ENCODE measurements at regions not wholly inside any gene's neighbourhood (a gene's known extent, or its start where the extent isn't known, plus 50 kb on each side); places are given as distances from the start of the nearest gene placed in this dataset.
"Not testable (repeated sequence)": the region's sequence is repeated elsewhere in the genome, so short reads cannot be mapped to it uniquely, and the experiment has no call there.

DNA sequence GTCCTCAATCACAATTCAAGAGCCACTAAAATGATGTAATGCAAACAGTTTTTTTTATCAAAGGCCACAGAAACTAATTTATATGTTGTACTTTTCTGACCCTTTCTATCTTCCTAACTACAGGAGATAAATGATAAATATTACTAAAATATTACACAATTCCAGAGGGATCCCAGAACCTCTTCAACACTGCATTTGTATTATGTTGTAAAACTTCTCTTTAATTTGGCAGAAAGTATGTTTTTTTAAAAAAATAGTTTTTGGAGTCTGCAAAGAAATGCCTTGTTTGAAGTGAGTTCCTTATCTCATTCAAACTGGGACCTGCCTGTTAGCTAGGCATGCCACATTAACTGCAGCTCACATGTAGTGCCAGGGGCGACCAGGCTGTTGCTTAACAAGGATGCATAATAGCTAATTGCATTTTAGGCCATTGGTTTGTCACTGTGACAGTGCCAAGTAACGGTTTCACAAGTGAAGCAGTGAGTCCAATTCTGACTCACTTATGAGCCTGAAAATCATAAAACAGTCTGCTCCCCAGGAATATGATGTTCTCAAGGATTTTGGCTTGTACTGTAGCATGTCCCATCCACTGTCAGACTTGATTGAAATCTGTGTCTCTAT lies 266.9 kb downstream of the KTN1 start:
- no peak for DNase-seq (ENCODE audit: low spot score)

DNA sequence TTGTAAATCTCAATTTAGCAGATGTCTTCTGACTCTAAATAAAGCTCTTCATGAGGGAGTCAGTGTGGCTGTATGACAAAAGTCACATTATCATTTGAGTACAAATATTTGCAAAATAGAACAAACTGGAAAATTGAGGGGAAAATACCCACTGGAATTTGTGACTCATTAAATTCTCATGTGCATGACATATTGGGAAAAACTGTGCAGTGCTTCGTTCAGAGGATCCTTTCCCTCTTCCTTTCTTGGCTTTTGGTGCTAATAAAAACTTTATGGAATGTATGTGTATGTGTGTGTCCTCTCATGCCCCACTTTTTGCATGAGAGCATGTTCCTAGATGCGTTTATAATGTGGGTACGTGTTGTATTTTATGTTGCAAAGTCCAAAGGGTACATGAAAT lies 267.8 kb downstream of the KTN1 start:
- no peak for DNase-seq (ENCODE audit: low spot score)

DNA sequence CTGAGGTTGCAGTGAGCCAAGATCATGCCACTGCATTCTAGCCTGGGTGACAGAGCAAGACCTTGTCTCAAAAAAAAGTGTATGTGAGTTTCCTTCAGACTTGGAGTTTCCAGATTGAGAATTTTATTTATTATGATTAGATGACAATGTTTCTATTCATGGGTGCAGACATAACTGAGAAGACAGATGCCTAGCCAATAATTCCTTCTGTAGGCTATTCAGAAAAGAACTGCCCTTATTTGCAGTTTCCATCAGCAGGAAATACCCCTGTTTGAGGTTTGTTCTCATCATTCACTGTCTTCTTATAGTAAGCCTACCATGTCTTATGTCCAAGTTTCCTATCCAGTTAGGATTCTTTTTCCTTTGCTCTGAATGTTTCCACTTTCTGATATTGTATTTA lies 269.0 kb downstream of the KTN1 start:
- no peak for DNase-seq (ENCODE audit: low spot score)

DNA sequence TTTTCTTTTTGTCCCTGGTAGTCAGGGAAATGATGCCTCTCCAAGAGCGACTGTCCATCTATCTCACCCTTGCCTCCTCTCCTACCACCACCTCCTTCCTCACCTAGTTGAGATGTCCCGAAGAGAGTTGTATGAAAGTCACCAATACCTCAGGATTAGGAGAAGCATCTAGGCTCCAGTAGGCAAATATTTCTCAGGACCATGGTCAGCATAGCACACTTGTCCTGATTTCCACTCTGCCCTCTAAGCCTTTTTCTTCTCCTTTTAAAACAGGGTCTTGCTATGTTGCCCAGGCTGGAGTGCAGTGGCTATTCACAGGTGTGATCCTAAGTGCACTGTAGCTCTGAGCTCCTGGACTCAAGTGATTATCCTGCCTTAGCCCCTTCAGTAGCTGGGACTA lies 268.4 kb upstream of the PELI2 start:
- no peak for DNase-seq (ENCODE audit: low spot score)

DNA sequence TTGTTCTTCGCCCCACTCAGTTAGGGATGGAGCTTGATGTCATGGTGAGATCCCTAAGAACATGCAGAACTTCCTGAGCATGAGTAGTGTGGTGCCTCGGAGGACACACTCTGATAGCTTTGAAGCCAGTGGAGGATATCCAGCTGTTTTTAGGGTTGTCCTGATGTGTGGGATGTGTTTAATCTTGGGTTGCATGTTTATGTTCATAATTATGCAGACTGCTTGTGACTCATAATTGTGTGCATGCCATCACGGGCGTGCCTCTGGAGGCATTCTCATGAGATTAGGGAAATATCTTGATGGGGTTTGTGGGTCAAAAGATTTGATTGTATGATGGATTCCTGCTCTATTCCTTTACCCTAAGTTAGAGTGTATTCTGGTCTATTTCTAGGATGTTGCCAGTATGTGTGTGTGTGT lies 267.4 kb upstream of the PELI2 start:
- no peak for DNase-seq (ENCODE audit: low spot score)

DNA sequence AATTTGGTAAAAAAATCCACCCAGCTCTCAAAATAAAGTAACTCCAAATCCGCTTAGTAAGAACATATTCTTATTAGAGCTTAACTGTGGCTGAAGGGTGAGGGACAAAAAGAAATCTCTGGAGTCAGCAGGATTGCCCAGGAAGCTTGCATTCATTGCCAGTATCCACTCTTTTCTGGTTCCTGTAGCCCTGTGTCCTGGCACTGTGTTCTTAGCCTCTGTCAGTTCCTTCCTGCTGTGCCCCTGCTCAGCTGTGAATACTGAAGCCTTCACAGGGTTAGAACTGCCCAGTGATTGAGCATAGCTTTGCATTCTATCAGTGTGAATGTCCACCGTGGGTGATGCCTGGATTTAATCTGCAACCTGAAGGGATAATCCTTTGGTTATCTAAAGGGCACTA lies 266.9 kb upstream of the PELI2 start:
- DNase-seq (ENCODE audit: low spot score) = no peak

DNA sequence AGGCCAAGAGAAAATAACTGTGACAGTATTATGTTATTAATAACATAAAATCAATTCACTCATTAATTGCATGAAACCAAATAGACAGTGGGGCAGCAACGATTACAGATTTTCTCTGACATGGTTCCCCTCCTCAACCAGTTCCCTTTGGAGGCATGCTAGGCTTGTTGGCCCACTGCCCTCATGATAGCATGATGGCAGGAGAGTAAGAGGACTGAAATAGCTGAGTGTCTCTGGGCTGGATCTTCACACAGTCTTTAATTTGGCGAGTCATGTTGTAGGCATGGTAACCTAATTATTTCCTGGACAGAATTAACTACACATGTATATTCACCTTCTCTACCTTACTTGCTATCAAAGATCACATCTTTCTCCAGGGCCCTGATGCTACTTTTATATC lies 266.2 kb upstream of the PELI2 start:
- no peak for DNase-seq (ENCODE audit: low spot score)

DNA sequence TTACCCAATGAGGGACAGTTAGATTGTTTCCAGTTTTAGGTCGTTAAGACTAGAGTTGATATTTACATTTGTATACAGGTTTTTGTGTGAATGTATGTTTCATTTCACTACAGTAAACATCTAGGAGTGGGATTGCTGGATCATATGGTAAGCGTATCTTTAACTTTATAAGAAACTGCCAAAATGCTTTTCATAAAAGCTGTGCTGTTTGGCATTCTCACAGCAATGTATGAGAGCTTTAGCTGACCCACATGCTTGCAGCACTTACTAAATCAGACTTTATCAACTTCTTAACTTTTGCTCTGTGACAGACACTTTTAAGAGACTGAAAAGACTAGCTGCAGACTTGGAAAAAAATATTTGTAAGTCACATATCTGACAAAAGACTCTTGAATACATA lies 262.5 kb upstream of the PELI2 start:
- DNase-seq (ENCODE audit: low spot score) = no peak

DNA sequence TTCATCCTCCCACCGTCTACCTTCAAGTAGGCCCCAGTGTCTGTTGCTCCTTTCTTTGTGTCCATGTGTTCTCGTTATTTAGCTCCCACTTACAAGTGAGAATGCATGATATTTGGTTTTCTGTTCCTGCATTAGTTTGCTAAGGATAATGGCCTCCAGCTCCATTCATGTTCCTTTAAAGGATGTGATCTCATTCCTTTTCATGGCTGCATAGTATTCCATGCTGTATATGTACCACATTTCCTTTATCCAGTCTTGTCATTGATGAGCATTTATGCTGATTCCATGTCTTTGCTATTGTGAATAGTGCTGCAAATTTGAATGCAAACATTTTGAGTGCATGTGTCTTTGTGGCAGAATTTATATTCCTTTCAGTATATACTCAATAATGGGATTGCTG lies 259.6 kb upstream of the PELI2 start:
- DNase-seq (ENCODE audit: low spot score) = no peak

DNA sequence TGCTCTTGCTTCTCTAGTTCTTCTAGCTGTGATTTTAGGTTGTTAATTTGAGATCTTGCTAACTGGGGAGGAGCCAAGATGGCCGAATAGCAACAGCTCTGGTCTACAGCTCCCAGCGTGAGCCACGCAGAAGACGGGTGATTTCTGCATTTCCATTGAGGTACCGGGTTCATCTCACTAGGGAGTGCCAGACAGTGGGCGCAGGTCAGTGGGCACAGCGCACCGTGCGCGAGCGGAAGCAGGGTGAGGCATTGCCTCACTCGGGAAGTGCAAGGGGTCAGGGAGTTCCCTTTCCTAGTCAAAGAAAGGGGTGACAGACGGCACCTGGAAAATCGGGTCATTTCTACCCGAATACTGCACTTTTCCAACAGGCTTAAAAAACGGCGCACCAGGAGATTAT lies 256.6 kb upstream of the PELI2 start:
- DNase-seq (ENCODE audit: low spot score) = not testable (repeated sequence)

DNA sequence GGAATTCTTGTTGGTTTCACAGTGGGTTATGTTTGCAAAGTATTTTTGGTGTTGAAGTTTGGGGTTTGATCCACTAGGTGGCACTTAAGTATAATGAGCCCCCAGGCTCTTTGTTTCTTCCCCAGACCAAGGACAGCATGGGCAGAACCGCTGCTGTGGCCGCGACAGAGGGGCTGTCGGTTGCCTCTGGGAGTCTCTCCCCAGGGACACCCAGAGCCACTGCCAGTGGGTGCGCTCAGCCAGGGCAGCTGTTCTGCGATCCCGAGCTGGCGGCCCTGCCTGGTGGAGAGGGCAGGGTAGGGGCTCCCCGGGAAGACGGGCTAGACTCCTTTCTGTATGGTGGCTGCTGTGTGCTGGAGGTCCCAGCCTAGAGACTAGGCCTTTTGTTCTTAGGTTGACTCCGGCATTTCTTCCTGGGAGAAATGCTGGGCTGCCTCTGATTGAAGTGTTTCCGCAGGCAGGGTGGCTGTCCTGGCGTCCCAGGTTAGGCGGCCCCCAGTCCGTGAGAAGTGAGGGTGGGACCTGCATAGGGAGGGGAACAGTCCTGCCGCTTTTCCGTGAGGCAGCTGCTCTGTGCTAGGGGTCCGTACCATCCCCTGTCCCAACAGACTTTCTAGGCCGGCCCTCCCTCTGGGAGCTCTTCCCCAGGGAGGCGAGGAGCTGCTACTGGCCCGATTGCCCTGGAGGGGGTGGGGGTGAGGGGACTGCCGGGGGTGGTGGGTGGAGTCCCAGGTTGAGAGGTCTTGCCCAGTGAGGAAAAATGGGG lies 253.1 kb upstream of the PELI2 start:
- no peak for DNase-seq (ENCODE audit: low spot score)

DNA sequence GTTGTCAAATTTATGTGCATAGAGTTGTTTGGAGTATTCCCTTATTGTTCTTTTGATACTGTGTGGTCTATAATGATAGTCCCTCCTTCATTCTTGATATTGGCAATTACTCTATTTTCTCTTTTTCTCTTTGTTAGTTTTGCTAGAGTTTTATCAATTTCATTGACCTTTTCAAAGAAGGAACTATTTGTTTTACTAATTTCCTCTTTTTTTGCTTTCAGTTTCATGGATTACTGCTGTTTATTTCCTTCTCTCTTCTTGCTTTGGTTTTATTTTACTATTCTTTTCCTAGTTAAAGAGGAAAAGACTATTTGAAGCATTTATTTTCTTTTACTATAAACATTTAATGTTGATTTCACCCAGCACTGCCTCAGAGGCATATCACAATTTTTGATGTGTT lies 250.9 kb upstream of the PELI2 start:
- DNase-seq (ENCODE audit: low spot score) = no peak

DNA sequence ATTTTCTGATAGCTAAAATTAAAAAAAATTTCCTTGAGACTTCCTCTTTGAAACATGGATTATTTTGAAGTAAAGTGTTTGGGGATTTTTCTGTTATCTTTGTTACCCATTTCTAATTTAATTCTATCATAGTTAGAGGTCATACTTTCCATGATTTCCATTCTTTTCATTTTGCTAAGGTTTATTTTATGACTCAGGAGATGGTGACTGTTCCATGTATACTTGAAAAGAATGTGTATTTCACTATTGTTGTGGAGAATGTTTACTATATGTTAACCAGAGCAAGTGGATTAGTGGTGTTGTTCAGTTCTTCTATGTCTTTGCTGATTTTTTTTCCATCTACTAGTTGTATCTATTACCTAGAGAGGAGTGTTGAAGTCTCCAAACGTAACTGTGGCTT lies 250.5 kb upstream of the PELI2 start:
- no peak for DNase-seq (ENCODE audit: low spot score)

DNA sequence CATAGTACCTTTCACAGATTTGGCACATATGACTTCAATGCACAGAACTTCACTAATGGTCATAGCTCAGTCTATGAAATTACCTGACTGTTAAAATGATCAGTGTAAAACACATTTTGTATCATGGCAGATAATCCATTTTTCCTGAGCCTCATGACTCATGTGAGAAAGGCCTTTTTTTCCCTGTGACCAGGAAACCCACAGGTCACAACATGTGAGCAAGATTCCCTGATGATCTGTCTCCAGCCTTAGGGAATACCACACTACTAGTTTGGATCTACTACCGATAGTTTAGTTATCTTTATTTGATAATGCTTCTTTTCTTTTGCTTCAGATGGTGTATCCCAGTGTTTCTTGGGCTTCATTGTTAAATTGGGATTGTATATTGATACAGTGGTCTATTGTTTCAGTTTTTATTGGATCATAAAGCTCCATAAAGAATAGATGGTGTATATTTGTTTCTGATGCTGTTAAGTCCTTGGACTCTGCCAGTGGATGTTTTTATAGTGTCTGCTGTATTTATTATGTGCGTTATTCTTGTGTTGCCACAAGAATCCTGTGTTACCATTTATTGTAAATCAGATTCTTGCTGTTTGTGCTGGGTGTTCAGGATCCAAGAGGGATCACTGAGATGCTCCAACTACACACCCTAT lies 248.7 kb upstream of the PELI2 start:
- no peak for DNase-seq (ENCODE audit: low spot score)

DNA sequence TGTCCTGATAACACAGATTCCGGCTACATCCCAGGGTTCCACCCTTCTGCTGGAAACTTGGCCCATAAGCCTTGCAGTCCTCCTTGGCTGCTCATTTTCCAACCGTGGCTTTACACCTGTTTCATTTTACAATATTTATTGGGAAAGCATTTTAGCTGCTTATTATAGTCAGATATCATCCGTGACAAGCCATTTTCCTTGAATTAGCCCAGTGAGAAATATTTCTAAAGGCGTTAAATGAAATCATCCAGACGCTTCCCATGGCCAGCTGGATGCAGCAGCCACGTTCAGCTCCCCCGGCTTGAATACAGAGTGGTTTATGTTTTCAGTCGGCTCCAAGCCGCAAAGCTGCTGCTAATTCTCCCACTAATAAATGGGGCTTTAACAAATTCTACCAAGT lies 245.0 kb upstream of the PELI2 start:
- DNase-seq (ENCODE audit: low spot score) = no peak

DNA sequence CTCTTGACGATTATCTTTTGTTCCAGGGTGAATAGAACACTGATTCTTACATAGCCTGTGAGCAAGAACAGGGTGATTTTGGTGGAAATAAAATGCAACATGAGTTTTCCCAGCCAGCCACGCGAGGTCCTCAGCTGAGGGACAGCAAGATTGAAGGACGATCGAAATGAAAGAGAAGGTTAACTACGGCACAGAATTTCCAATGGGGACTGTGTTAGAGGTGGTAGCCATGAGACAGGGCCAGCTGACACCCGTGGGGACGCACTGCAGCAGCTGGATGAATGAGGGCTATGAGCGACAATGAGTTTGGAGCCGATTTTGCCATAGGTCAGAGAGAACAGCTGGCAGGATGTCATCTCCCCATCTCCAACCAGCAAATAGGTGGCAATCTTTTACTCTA lies 243.4 kb upstream of the PELI2 start:
- no peak for DNase-seq (ENCODE audit: low spot score)

DNA sequence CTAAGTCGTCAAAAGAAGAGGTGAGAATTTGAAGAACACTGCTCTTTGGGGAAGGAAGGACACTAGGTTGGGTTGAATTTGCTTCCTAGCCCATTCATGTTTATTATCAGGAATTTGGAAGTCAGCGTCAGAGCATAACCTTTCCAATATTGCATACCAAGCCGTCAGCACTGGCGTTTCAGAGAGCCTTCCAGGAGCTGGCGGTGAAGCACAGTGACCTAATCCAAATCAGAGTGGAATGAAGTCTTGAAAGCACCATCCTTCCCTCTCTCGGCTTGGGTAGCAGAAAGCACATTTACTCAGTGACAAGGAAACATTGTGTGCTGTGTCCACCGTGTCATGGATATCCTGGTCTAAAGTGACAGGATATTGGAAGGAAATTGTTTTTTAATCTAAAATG lies 240.3 kb upstream of the PELI2 start:
- no peak for DNase-seq (ENCODE audit: low spot score)

DNA sequence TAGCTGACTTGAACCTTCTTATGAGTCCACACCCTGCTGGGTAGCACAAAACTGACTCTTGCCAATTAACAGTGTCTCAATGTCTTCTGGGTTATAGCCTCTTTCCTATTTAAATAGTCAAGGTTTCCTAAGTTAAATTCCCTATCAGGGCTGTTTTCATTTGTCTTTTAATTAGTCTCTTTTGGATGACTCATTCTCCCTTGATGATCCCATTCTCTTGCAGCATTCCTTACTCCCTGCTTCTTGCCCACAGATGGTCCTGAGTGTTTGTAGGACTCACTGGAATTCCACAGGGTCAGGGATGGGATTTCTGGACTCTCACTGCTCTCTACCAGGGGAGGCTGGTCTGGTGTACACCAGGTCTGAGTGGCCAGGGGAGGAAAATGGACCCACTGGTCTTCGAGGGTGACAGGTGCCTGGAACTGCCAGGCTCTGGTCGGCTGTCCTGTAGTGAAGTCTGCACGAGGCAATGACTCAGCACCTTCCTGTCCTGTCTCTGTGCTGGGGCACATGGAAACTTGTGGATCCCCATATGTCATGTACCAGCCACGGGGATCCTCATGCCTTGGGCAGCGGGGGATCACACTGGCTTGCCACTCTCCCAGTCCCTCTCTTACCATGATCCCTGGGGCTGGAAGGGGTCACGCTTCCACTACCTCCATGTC lies 236.5 kb upstream of the PELI2 start:
- DNase-seq (ENCODE audit: low spot score) = peak; percentile 10

DNA sequence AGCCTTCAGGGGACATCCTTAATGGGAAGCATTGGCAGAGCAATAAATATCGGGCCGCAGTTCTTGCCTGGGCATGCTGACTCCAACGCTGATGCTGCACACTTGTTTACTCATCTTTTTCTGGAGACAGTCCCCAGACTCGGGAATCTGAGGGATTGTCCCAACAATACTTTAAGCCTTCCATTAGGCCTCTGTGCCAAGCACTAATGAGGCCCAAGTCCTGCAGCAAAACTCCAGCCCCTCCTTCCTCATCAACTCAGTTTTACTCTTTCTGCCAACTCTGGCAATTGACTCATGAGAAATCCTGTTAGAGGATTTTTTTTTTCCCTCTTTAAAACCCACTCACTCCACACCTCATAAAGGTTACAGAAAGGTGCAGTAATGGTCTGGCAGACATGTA lies 233.4 kb upstream of the PELI2 start:
- no peak for DNase-seq (ENCODE audit: low spot score)

DNA sequence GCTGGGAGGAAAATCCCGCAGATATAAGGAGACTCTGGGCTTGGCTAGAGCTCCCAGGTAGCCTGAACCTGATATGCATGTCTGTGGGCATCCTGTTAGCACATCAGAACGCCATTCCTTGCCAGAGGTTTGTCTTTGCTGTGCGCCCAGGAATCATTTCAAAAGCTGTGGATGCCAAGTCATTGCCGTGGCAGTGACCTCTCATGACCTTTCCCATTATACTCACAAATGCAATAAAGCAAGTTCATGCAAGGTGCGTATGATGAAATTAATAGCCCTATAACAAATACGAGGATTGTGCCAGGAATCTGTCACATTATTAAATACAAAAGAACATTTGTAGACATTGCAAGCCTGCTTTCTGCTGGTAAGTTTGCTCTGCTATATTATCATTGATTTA lies 229.1 kb upstream of the PELI2 start:
- peak; percentile 76 for DNase-seq (ENCODE audit: low spot score)

DNA sequence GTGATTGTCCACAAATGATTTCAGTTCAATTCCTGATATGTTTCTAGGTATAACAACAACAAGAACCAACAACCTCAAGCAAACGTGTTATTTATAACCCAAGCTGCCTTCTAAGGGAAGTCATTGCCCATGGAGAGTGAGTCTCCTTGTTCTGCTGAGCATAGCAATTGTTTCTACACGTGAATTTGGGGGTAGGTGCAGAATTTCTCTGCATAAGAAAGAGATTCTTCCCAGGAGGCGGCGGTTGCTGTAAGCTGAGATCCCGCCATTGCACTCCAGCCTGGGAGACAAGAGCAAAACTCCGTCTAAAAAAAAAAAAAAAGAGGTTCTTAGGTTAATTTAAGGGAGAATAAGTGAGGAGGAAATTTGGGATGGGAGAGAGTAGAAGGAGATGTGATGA lies 226.5 kb upstream of the PELI2 start:
- no peak for DNase-seq (ENCODE audit: low spot score)

DNA sequence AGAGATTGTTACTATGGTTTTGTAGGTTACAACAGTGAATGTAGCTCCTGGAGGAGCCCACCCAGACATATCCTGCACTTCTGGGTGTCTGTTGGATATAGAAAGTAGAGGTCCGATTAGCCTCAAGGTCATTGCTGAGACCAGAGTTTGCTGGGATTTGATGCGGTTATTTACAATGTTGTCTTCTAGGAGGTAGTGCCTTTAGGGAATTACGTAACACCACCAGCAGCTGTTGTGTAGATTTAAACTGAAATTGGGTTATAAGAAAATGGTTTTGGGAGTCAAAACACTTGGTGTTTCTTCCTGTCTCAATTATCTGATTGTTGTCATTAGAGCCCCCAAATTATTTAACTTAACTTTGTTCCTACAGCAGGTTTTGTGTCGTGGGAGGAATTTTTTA lies 225.3 kb upstream of the PELI2 start:
- no peak for DNase-seq (ENCODE audit: low spot score)

DNA sequence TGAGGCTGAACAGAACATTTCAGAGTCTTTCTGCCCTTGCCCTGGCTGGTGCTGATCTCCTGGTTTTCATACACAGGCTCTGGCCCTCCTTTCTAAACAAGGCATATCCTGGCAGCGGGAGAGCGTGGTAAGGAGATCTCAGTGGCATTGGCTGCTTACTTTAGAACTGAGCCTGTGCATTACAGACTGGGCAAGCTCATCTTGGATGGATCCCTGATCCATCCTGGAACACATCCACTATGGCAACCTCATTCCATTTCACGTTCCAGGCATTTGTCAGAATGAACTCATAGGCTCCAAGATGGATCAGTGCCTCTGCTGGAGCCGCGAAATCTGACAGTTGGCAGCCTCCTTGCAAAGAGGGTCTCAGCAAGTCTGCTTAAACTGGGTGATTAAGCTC lies 224.5 kb upstream of the PELI2 start:
- DNase-seq (ENCODE audit: low spot score) = no peak

Data from HT-29 (cell line).